ENCODE measurements at regions not wholly inside any gene's neighbourhood (a gene's known extent, or its start where the extent isn't known, plus 50 kb on each side); places are given as distances from the start of the nearest gene placed in this dataset.

DNA sequence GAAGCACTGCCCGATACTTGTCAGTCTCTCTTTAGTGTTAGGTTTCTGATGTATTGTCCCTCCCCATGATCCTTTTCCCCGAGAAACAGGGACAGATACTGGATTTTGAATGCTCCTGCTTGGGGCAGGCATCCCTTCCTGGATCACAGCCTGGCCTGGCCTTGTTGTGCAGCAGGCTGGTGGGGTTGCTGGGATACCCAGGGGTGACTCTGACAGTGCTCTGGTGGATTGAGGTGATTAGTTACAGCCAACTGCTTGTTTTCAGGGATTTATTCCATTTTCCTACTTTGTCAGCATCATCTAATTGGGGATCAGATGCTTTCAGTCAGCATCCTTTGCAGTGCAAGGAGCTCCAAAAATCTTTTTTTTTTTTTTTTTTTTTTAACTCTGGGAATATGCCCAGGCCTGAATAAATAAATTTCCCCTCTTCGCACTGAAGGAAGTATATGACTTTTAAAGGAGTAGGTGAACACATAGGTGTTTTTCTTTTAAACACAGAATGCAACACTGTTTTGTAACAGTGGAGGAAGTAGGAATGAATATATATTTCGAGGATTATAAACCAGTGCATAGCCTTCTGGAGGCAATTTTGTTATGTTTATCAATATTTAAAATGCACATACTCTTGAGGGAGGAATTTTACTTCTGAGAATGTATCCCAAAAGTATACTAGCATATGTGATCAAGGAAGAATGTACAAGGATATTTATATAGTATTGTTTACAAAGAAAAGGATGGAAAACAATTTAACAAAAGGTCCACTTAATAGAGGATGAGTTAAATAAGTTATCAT is 127.3 kb upstream of the ELL2 start:
- DNase-seq, result no peak

GRCh38 chr5:96087939-96088338 is 126.3 kb upstream of the ELL2 start:
- DNase-seq, result no peak

- no peak for DNase-seq
These were observed 123.3 kb upstream of the ELL2 start for GRCh38 chr5:96084874-96085506.

DNA sequence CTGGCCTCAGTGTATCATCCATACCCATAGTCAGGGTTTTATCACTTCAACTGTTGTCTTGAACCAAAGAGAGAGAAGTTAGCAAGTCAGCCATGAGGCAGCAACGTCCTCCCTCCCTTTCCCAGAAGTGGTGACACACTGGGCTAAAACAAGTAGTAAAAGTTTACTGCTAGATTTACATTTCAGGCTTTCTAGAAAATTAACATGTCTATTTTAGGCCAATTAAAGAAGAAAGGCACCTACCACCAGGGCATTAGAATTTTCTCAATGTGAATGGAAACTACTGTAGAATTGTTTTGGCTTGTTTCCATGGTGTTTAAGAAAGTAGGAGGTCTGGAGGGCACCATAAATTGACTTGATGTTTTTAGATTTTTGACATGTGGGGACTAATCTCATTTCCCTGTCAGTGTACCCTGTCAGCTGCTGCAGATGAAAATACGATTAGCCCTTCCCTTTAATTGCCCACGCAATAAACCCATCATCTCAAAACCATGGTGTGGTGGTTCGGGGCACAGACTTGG is 121.8 kb upstream of the ELL2 start:
- DNase-seq, result no peak

DNA sequence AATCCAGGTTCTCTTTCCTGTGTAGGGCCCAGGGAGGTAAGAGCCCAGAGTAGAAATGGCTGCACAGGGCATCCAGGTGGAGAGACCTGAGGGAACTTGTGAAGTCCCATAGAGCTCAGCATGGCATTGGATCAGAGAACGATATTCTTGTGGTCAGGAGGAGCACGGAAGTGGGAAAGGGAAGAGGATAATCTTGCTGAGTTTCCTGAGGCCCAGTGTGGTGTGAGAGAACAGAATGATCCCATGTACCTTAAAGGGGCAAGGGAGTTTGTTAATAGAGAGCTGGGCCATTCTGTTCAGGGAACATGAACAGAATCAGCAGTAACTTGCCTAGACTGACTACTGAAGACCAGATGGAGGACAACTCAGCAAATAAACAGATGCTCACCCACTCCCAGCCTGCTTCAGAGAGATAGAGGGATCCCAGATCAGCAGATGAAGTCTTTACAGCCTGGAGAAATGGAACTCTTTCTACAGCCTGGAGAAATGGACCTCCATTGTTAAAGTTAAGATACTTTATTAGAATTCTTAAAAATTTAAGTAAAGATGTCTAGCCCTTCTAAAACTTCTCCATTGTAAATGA is 119.7 kb upstream of the ELL2 start:
- no peak for DNase-seq

GRCh38 chr5:96080557-96080956 is 118.9 kb upstream of the ELL2 start:
- DNase-seq, result no peak

DNA sequence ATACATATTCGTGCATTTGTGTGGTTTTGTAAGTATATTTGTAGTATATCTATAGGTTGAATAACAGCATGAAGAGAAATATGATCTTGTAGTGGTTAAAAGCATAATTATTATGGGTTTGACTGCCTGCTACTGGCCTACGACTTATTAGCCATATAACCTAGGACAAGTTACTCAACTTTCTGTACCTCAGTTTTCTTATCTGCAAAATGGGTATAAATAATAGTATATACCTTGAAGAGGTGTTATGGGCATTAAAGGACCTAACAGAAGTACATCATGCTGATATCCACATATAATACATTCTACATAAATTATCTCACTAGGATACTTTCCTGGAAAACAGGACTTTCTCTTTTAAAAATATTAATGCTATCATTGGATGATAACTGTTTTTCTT is 118.3 kb upstream of the ELL2 start:
- DNase-seq, result no peak

DNA sequence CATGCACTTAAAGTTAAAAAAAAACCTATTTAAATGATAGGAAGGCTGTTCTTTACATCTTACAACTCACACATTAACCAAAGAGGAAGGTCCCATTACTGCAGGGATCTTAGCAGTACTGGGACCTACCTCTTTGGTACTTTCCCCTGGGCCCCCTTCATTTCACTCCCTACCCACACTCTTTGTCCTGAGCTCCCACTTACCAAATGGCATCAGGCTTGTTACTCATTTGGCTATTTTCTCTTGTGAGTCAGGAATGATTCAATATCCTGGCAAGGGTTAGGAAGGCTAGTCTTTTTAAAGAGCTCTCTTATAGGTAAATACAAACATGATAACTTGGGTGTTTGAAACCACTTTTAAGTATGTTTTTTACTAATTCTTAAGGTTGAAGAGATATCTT is 117.4 kb upstream of the ELL2 start:
- no peak for DNase-seq

DNA sequence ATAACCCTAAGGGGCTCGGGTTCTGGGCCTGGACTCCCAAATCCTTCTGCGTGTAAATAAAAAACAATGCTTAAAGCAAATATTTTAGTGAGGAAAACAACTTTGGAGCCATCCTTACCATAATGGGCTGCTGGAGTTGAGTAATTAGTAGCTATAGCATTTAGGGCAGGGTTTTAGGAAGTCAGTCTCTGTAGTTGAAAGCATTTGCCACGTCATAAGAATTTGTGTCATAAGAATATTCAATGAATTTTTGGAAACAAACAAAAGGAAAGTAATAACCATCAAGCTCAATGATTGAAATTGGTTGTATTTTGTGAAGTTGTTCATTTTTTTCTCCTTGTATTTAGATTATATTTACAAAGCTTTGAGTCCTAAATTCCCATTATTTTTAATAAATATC is 114.8 kb upstream of the ELL2 start:
- DNase-seq, result no peak

DNA sequence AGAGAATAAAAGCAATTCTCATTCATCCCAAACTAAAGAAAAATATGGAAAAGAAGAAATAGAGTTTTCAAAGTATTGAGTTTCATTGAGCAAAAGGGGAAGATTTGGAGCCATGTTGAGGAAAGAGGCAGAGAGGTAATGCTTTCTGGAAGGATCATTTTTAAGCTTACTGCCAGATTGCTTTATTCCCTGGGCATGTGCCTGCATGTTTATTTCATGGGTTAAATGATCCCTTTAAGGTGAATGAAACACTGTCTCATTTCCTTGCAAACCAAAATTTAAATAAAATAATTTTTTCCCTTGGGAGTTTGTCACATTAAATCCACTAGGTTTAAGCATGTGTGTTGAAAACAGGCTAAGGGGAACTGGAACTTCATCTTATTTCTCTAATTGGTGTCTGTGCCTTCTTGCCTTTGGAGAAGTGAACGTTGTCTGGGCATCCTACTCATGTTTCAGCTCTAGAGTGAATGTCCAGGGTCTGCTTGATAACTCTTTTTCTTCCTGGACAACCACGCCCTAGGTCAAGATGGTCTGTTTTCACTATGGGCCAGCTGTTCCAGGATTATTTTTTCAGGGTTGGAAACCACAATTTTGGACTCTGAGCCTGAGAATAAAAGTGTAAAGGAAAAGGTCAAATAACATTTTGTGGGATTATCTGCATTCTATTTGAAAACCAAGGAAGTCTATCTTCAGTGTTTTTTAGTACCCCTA is 114.1 kb upstream of the ELL2 start:
- no peak for DNase-seq

DNA sequence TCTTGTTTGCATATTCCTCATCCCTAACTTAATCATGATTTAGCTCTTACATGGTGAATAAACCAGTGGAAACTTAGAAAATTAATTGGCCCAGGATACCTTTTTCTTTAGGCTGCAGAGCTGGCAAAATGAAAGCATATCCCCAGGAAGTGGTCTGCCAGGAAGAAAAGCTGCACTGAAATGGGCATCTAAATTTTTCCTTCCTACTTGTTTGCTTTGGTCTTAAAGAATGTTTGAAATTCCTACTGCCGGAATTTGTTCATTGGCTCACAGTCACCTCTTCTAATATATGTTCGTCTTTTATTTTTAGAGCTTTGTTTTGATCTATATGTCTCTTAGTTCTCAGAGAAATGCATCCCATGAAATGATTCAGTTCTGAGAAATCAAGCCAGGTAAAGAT is 113.2 kb upstream of the ELL2 start:
- DNase-seq, result no peak

DNA sequence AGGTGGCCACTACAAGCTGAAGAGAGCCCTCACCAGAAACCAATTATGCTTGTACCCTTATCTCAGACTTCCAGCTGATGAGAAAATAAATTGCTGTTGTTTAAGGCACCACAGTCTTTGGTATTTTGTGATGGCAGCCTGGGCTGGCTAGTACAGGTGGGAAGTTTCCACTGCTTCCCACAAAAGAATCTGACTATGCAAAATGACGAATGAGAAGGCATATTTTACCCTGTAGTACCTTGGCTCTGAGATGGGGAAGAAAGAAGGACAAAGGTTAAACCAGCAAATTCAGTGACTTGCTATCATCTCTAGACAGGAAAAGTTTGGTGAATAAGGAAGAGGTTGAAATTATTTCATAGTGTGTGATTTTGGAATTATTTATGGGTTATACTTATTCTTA is 112.8 kb upstream of the ELL2 start:
- no peak for DNase-seq

GRCh38 chr5:96072791-96073165 is 111.1 kb upstream of the ELL2 start:
- no peak for DNase-seq

DNA sequence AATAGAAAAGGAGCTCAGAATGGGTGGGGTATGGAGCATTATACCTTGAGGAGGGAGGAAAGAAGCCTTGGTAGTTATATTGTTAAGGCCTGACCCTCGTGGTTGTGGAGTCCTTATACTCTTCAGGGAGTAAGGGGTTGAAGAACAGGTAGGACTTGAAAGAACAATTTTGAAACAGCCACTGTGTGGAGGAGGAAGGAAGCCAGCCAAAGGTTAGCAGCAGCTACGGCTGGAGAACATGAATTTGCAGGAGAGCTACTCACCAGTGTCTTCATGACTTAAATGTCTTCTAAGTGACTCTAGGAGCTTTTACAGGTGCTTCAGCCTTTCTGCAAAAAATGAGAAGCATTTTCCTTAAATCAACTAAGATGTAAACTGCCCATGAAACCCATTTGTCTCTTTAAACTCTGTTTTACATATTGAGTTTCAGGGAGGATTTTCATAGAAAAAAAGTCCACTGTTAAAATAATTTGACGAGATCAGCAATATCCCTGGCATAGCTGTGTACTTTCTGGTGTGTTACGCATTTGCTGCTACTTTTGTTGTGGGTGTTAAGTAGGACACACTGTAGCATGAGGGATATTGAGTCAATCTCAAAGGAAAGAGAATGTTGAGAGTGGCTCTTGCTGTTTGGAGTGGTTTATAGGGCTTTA is 110.6 kb upstream of the ELL2 start:
- DNase-seq, result no peak

DNA sequence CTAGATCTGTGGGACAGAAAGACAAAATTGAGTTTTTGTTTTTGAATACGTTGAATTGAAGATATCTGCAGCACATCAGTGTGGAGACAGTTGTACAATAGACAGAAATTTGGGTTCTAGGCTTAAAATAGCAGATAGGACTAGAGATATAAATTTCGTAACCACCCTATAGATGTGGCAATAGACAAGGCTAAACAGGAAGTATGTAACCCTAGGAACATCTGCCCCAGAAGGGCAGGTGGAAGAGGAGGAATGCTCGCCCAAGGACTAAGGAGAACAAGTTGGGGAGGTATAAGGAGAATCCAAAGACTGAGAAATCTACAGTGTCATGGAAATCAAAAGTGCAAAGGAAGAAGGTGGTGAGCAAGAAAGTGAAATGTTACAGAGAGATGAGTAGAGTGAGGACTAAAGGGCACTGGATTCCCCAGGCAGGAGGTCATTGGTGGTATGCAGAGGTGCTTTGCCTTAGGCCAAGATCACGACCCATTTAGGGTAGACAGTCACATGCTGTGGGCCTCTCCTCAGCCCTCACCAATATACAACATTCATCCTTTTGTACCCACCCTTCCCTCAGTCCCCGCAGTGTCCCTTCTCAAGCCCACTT is 109.1 kb upstream of the ELL2 start:
- no peak for DNase-seq

GRCh38 chr5:96067894-96068614 is 106.4 kb upstream of the ELL2 start:
- no peak for DNase-seq

GRCh38 chr5:96067251-96067650 is 105.6 kb upstream of the ELL2 start:
- DNase-seq, result no peak

- no peak for DNase-seq
These were observed 104.7 kb upstream of the ELL2 start for GRCh38 chr5:96066386-96066719.

GRCh38 chr5:96065685-96066385 is 104.2 kb upstream of the ELL2 start:
- DNase-seq, result no peak

DNA sequence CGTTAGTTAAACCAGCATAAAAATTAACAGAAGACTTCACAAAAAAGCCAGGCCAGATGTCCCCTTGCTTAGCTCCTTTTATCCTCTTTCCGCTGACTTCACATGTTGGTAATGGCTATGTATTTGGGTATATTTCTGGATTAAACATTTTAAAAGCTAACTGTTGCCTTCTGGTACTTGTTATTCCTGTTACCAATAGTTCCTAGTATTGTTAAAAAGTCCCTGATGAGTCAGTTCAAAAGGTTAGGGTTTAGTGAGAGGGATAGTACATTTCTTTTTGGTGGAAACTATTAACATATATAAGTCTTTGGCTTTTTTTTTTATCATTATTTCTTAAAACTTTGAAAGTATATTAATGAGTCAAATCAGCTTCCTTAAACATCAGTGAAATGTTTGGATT is 103.2 kb upstream of the ELL2 start:
- DNase-seq, result no peak

GRCh38 chr5:96062836-96063235 is 101.2 kb upstream of the ELL2 start:
- DNase-seq, result no peak

Data from femur (tissue), 1 donor.